ENCODE measurements at regions not wholly inside any gene's neighbourhood (a gene's known extent, or its start where the extent isn't known, plus 50 kb on each side); places are given as distances from the start of the nearest gene placed in this dataset.

GRCh38 chr12:77392467-77393088, 327.2 kb upstream of the E2F7 start:
- no peak for DNase-seq

DNA sequence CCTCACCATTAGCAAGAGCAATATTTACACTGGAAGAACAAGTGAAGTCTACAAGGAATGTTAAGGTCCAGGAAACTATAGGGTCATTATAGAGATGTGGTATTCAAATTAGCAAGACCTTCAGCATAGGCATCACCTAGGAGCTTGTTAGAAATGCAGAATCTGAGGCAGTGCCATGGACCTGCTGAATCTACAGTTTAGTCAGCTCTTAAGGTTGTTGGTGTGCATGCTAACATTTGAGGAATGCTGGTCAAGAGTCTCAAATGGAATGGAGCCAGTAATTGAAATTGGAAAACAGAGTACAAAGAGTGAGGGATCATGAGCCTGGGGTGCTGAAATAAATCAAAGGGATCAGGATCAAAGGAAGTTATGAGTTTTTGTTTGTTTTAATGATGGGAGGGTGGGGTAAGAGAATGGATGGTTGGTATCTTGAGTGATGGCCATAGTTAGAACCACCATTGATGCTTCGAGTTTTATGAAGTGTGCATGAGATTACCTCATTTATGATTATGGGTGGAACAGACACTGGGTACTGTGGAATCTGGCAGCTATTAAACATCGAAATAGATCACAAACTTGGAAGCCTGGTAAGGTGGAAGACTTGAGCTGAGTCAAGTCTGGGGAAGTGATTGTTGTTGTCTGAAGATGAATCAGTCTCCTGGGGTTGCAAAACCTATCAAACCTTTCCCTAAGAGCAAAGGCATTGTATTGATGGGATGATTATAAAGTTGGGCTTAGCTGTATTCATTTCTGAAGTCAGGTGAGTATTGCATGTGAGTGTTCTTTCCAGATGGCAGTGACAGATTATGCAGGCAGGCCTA, 323.3 kb upstream of the E2F7 start:
- no peak for DNase-seq

- no peak for DNase-seq
These were observed 322.3 kb upstream of the E2F7 start for GRCh38 chr12:77387671-77388070.

GRCh38 chr12:77387214-77387613, 321.8 kb upstream of the E2F7 start:
- DNase-seq, result no peak

DNA sequence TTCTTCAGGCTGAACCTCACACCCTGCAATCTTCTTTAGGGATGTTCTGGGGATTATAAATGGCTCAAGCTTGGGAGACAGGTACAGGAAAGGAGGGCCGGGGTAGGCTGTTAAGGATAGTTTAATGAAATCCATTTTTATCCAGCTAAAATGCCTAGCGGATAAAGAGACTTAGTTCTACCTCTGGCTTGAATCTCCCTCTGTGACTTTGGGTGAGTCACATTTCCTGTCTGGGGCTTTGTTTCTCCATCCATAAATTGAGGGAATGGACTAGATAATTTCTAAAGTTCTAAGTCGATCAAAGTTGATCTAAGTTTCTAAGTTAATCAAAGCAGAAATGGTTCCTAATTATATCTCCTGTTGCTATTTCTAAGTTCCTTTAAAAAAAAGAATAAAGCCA, 319.6 kb upstream of the E2F7 start:
- no peak for DNase-seq

GRCh38 chr12:77382096-77382742, 316.9 kb upstream of the E2F7 start:
- no peak for DNase-seq

DNA sequence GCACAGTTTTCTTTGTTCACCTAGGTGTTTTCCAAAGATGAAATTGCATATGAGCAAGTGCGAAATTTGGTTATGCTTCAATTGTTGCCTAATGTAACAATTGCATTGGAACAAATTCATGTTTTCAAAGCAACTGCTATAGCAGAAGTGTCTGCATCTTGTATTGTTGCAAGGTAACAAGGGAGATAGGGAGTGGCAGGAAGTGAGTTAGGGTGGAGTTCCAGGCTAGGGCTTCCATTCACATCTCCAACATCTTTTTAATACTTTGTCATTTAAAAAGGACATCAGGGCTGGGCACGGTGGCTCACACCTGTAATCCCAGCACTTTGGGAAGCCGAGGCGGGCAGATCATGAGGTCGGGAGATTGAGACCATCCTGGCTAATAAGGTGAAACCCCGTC, 312.3 kb upstream of the E2F7 start:
- DNase-seq, result no peak

DNA sequence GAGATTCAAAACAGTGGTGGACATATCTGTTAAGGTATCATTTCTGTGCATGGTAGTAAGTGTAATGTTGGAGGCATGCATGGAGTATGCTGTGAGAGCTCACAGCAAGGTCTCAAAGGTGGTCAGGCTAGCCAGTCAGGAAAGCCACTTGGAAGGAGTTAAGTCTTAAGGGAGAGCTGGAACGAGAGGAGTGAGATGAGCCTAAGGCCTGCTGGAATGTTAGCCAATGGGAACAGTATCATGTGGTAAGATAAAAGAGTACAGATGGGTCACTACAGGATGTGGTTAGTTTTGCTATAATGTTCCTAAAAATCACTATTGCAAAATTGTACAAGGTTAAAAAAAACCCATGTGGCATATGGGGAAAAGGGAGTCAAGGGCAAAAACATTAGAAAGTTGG, 311.7 kb upstream of the E2F7 start:
- no peak for DNase-seq

- DNase-seq, result no peak
These were observed 309.3 kb upstream of the E2F7 start for GRCh38 chr12:77374673-77375072.

DNA sequence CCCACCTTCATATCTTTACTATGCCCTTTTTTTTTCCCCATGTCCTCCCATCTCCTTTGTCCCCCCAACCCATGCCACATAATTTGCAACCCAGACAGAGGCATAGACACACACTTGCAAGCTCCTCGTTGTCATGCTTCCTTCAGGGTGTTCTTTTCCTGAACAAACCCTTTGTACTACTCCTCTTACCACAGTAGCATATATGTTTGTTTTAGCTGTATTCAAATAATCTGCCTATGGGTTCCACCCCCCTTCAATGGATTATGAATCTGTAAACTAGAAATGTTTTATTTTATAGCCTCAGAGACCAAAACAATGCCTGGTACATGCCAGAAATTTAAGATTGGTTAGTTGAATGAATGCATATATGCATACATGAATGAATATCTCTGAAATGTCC, 307.1 kb upstream of the E2F7 start:
- no peak for DNase-seq

GRCh38 chr12:77372026-77372425, 306.7 kb upstream of the E2F7 start:
- no peak for DNase-seq

DNA sequence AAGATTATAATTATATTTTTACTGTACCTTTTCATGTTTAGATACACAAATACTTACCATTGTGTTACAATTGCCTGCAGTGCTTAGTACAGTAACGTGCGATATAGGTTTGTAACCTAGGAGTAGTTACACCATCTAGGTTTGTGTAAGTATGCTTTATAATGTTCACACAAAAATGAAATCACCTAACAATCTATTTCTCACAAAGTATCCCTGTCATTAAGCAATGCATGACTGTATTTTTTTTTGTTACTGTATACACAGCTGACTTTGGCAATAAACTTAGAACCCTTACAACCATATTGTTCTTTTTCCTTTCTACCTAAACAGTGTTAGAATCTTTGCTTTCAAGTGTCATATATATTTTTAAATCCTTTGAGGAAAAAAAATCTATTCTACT, 303.0 kb upstream of the E2F7 start:
- DNase-seq, result no peak

DNA sequence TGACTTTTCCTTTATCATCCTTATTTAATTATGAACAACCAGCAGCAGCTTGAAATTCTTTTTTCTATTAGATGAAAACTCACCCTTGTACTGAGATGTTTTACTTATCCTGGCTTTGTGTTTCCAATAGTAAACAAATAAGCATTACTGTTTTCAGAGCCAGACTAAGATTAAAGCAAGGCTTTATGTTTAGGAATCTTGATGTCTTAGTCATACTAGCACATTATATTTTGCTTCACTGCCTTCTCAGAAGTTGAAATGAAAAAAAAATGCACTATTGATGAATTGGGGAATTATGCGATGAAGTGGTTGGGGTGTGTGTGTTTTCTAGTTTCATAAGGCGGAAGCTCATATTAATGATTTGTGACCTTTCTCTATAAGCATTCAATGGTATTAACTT, 301.2 kb upstream of the E2F7 start:
- DNase-seq, result no peak

- no peak for DNase-seq
These were observed 299.0 kb upstream of the E2F7 start for GRCh38 chr12:77364400-77364799.

DNA sequence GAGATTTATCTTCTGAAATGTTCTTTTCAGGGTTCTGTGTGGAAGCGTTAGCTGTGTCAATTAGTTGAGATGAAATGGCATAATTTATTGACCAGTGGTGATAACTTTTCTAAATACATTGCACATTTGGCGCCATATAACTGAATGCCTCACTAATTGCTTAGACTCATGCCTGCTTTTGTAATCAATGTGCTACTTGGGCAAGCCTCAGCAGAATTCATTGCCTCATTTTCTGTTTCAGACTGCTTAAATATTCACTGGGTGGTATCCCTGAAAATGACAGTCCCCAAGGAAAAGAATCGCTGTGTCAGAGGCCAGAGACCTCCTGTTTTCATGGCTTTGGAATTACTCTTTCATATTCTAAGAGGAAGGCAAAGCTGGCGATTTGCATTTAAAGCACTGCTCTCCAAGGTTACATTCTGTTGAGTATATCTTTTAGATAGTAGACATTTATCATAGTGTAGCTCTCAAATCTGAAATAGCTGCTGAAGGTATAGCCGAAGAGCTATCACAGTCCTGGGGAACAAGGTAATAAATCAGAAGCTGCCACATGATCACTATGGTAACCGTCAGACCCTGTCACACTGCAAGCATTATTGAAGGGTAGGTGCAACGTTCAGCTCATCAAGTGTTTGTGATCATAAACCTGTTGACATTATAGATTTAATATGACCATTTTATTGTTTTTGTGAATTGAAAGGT, 297.3 kb upstream of the E2F7 start:
- DNase-seq, result no peak

- DNase-seq, result no peak
These were observed 292.3 kb upstream of the E2F7 start for GRCh38 chr12:77357655-77358054.

- no peak for DNase-seq
These were observed 289.5 kb upstream of the E2F7 start for GRCh38 chr12:77354766-77355362.

GRCh38 chr12:77352946-77353345, 287.6 kb upstream of the E2F7 start:
- no peak for DNase-seq

GRCh38 chr12:77351860-77352259, 286.5 kb upstream of the E2F7 start:
- no peak for DNase-seq

- DNase-seq, result no peak
These were observed 284.5 kb upstream of the E2F7 start for GRCh38 chr12:77349689-77350370.

GRCh38 chr12:77347017-77347416, 281.6 kb upstream of the E2F7 start:
- DNase-seq, result no peak

GRCh38 chr12:77345336-77345735, 280.0 kb upstream of the E2F7 start:
- DNase-seq, result no peak

DNA sequence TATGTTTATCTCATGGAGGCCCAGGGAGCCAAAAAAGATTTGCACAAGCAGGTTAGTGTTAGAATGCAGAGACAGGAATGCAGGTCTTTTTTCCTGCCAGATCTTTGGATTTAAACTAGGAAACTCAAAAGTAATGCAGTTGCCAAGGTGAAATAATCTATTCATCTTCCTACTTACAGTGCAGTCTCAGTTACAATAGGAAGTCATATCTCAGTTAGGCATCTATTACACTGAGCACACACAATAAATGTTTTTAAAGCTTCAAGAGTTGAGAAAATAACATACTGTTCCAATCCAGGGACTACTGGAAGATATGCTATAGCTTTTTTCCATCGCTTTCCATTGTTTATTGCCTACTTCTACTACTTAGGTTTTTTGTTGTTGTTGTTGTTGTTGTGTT, 279.3 kb upstream of the E2F7 start:
- no peak for DNase-seq
